HG02840 (cell line): ENCODE measurements at regions not wholly inside any gene's neighbourhood (a gene's known extent, or its start where the extent isn't known, plus 50 kb on each side); places are given as distances from the start of the nearest gene placed in this dataset.
"Not testable (repeated sequence)": the region's sequence is repeated elsewhere in the genome, so short reads cannot be mapped to it uniquely, and the experiment has no call there.

ENCODE experiments used
- ATAC-seq: cut with Tn5 transposase; IDR thresholded peaks from one replicate; pipeline ENCODE4 v1.9.1; 2021; ENCODE audit warnings: mild to moderate bottlenecking, moderate library complexity, moderate number of reproducible peaks; ENCODE audit not compliant: unreplicated experiment, low FRiP score

- no peak for ATAC-seq
These were observed 59.4 kb downstream of the BLTP3B start for GRCh38 chr12:100083308-100083707.

- not testable (repeated sequence) for ATAC-seq
These were observed 63.9 kb downstream of the BLTP3B start for GRCh38 chr12:100078777-100079176.

GRCh38 chr12:100077367-100077766, 65.3 kb downstream of the BLTP3B start:
- ATAC-seq, result no peak

GRCh38 chr12:100075598-100075997, 67.1 kb downstream of the BLTP3B start:
- no peak for ATAC-seq

GRCh38 chr12:100069795-100070194, 72.9 kb downstream of the BLTP3B start:
- no peak for ATAC-seq

- ATAC-seq, result no peak
These were observed 74.4 kb downstream of the BLTP3B start for GRCh38 chr12:100068305-100068704.

- ATAC-seq, result no peak
These were observed 77.1 kb upstream of the ANKS1B start for GRCh38 chr12:100061814-100062213.

- ATAC-seq, result peak; percentile 63
These were observed 73.8 kb upstream of the ANKS1B start for GRCh38 chr12:100058482-100059029.

- ATAC-seq, result not testable (repeated sequence)
These were observed 61.5 kb upstream of the ANKS1B start for GRCh38 chr12:100046202-100046601.

- no peak for ATAC-seq
These were observed 59.5 kb upstream of the ANKS1B start for GRCh38 chr12:100044266-100044665.

GRCh38 chr12:100043631-100044030, 58.9 kb upstream of the ANKS1B start:
- no peak for ATAC-seq
